SK-N-SH (cell line): ENCODE measurements at regions not wholly inside any gene's neighbourhood (a gene's known extent, or its start where the extent isn't known, plus 50 kb on each side); places are given as distances from the start of the nearest gene placed in this dataset.

ENCODE experiments used
- CTCF ChIP-seq: fragments of 200-600 bp; sonication (generic); IDR thresholded peaks from 2 replicates; pipeline ENCODE4 v1.6.1; 2017; ENCODE audit warnings: antibody characterized with exemption, mild to moderate bottlenecking, moderate library complexity
- FOSL2 ChIP-seq: IDR thresholded peaks from 2 replicates; pipeline ENCODE4 v1.4.0; 2012; ENCODE audit warnings: low read depth, mild to moderate bottlenecking, moderate library complexity, borderline replicate concordance
- JUND ChIP-seq: IDR thresholded peaks from 2 replicates; pipeline ENCODE4 v1.4.0; 2012
- MXI1 ChIP-seq: IDR thresholded peaks from 2 replicates; pipeline ENCODE4 v1.6.1; 2012; ENCODE audit warnings: mild to moderate bottlenecking, low read depth, low read length, improper control_type of control experiment
- NRF1 ChIP-seq: IDR thresholded peaks from 2 replicates; pipeline ENCODE4 v1.6.1; 2012; ENCODE audit warnings: low read depth, mild to moderate bottlenecking, low read length
- POLR2AphosphoS5 ChIP-seq: IDR thresholded peaks from 2 replicates; pipeline ENCODE4 v1.6.1; 2012; ENCODE audit warnings: low read depth, low read length
- TCF12 ChIP-seq: IDR thresholded peaks from 2 replicates; pipeline ENCODE4 v1.4.0; 2012
- USF2 ChIP-seq: fragments of 150-350 bp; IDR thresholded peaks from 2 replicates; pipeline ENCODE4 v1.6.1; 2017; ENCODE audit warnings: antibody characterized with exemption, low read length, low read depth, borderline replicate concordance
- TF ChIP-seq, protein P1 (sequence below): IDR thresholded peaks from 2 replicates; pipeline ENCODE4 v1.4.0; 2012; ENCODE audit warnings: low read depth

- TF ChIP-seq NRF1 (no peak), POLR2AphosphoS5 (no peak), JUND (no peak), FOSL2 (no peak), CTCF (no peak), TCF12 (no peak), MXI1 (no peak), USF2 (no peak)
- TF ChIP-seq, protein P1, sequence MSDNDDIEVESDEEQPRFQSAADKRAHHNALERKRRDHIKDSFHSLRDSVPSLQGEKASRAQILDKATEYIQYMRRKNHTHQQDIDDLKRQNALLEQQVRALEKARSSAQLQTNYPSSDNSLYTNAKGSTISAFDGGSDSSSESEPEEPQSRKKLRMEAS, result no peak
Observed at GRCh38 chr7:119706608-119707007, 566.4 kb upstream of the KCND2 start.
